Germinal center (tissue), 1 donor: ENCODE measurements at regions not wholly inside any gene's neighbourhood (a gene's known extent, or its start where the extent isn't known, plus 50 kb on each side); places are given as distances from the start of the nearest gene placed in this dataset.

Experiments used
- DNase-seq: peaks from one replicate; pipeline ENCODE4 v3.0.0; 2012; ENCODE audit warnings: mixed read lengths, low spot score

- no peak for DNase-seq
Measured at GRCh38 chr12:43294916-43295315, 257.1 kb downstream of the ADAMTS20 start.

DNA sequence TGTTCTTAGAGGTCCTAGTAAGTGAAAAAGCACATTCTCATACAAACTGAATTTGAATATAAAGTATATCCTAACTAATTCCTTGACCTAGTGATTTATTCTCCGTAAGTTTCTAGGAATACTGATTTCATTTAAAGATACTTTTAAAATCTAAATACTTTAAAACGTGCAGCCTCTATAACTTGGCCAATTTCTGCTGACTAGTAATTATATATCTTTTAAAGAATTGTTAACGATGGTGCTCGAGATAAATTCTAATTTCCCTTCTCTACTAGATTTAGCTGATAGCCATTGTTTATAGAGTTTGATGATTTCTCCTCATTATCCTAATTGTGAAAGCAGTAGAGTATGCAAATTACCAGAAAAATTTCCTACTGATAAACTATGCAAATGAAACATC is 257.9 kb downstream of the ADAMTS20 start:
- no peak for DNase-seq

GRCh38 chr12:43293396-43293795 is 258.6 kb downstream of the ADAMTS20 start:
- no peak for DNase-seq

- no peak for DNase-seq
Measured at GRCh38 chr12:43292699-43293098, 259.3 kb downstream of the ADAMTS20 start.

GRCh38 chr12:43291516-43291915 is 260.5 kb downstream of the ADAMTS20 start:
- no peak for DNase-seq

DNA sequence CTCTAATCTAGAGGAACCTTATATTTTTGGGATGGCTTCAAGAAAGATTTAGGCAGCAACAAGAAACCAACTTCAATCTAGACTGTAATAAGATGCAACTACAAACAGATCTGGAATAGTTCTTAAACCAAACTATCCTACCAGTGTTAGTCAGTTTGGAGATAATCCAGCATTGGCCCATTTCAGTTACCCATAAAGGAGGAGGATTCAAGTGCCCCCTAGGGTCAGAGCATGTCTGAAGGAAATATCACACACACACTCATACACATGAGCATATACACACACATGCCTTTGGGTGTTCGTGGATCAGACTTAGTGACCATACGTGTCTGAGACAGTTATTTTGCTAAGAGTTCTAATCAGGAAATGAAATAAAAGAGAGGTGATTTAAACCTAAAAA is 261.2 kb downstream of the ADAMTS20 start:
- DNase-seq = no peak

DNA sequence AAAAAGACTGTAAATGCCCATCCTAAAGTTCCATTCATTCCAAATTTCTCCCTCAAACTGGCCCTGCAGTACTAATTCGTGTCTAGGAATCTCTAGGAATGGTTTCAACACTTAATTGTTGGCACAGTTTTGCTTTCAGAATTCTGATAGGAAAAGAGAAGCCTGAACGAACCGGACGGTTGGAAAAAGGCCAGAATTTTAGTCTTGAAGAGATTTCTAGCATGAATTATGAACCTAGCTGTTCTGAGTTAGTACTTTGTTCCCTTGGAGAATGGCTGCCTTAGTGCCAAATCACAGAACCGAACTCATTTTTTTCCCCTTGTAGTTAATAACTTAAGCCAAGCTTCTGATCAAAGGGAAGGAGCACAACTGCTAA is 262.6 kb downstream of the ADAMTS20 start:
- no peak for DNase-seq

- DNase-seq = no peak
Measured at GRCh38 chr12:43288671-43289425, 263.2 kb downstream of the ADAMTS20 start.

- no peak for DNase-seq
Measured at GRCh38 chr12:43287706-43288383, 264.2 kb downstream of the ADAMTS20 start.

- DNase-seq = no peak
Measured at GRCh38 chr12:43286986-43287385, 265.0 kb downstream of the ADAMTS20 start.

DNA sequence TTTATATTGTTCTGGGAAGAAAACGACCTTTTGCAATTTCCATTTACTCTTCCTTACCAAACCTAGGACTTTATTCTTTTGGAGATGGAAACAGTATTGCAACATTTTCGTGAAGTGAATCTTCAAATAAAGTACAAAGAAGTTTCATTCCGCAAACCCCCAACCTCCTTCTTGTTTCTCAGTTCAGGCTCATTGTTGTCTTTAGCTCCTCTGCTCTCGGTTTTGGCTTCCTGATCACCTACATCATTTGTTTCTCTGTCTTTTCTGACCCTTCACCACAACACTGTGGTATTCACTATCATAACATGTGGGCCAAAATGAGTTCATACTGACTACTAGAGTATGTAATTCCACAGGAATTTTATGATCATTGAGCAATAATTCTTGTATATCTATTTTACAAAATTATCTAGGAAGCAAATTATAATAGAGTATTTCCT is 266.8 kb downstream of the ADAMTS20 start:
- no peak for DNase-seq

- no peak for DNase-seq
Measured at GRCh38 chr12:43284486-43285158, 267.4 kb downstream of the ADAMTS20 start.

- DNase-seq = no peak
Measured at GRCh38 chr12:43283206-43283605, 268.8 kb downstream of the ADAMTS20 start.

DNA sequence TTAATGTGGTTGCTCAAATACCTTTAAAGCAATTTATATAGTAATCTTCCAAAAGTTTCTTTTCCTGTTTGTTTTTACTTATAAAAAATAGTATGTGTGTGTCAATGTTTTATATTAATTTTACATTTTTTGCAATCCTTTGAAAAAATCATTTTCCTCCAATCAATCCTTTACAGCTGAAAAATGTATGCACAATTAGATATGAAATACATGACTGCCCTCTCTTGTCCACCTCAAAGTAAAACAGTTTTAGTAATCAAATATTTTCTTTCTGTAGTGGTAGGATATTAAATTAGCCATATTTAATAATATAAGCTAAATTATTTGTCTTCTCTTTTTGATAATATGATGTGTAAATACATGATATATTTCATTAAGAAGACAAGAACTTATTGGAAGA is 269.9 kb downstream of the ADAMTS20 start:
- DNase-seq = no peak

DNA sequence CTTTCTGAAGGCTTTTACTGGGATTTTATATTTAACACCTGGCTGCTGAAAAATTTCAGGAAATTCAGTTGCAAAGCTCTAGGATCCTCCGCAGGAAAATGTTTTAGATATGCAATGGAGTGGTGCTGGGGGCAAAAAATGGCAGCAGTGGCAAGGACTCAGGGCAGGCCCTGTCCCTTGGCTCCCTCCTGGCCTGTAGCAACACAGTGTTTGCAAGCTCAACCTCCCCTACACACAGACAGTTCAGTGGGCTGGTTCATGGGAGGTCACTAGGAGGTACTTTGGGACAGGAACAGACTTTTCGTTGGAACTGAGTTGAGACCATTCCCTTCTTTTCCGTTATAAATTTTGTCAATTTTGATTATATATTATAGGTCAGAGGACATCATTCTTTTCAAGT is 270.4 kb downstream of the ADAMTS20 start:
- no peak for DNase-seq

GRCh38 chr12:43278541-43278832 is 273.5 kb downstream of the ADAMTS20 start:
- no peak for DNase-seq

DNA sequence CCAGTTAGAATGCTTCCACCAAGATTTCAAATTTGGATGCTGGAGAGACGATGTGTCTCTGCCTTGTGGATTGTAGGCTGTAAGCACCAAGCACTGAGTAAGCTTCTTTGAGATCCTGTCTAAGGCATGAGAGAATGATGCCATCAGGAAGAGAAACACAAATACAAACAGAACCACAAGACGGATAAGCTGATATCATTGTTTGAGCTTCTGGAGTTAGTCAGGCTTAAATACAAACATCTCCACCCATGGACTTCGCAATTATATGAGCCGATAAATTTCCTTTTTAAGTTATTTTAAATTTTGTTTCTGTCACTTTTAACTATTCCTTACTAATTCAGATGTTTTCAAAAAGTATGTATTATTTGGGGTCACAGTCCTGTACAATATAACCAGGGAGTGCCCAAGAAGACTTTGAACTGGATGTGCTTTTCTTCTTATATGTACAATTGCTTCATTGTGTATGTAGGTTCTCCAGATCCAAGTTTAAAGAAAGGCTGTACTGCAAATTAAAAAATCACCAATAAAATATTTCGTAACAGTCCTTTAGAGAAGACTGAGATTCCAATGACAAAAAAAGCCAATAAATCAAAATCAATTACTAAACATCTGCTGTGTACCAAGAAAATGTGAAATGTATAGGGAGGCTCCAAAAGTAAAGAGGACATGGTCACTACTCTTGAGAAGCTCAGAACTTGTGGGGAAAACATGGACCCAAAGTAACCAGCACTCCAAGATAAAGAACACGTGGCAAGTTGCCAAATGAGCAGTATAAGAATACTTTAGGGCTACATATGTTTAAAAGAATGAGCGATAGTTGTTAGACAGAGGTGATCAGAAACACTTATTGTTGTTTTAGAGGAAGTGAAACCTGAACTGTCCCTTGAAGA is 274.1 kb downstream of the ADAMTS20 start:
- no peak for DNase-seq

GRCh38 chr12:43273467-43273866 is 278.5 kb downstream of the ADAMTS20 start:
- no peak for DNase-seq

DNA sequence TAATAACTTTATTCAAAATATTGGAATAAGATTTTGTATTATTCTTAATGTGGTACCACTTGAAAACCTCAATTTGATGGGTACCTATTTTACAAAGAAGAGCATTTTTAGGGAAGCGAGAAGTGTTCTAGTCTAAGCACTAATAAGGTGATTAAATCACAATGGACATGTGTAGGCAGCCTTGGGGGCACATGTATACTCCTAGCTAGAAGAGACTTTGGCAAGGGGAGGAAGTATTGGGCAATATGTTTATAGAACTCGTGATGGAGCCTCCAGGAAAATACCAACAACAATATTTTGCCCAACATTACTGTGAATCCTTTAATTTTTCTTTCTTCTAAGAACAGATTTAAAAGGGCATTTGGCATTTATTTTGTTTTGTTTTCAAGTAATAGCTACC is 280.3 kb downstream of the ADAMTS20 start:
- no peak for DNase-seq

DNA sequence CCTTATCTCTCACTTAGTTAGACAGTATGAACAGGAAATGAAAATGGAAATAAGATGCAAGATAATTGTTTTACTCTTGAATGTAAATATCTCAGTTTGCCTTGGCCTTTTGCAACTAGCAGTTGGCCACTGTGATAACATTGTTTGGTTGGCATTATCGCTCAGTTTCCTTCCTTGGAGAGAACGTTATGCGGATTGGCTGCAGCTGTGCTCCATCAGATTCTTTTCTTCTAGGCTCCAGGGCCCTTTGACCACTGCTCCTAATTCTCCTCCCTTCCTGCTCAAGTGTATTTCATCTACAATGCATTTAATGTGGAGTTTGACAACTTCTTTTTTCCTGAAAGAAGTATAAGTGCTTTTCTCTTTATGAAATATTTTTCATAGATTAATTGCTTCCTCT is 284.2 kb downstream of the ADAMTS20 start:
- no peak for DNase-seq

DNA sequence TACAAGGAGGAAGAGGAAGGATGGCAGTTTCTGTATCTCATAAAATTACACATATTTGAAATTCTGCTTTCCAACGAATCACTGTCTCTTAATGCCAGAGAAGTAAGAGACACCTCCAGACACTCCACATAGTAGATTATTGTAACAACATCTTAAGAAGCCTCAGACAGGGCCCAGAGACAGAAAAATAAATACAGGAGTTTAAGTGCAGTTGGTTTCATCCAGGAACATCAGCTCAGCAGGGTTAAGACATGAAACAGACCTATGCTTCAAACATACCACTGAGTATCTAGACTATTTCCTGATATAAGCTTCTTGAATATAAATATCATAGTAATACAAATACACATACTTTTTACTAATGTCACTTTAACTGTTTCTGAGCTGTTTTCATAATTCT is 290.3 kb downstream of the ADAMTS20 start:
- no peak for DNase-seq

DNA sequence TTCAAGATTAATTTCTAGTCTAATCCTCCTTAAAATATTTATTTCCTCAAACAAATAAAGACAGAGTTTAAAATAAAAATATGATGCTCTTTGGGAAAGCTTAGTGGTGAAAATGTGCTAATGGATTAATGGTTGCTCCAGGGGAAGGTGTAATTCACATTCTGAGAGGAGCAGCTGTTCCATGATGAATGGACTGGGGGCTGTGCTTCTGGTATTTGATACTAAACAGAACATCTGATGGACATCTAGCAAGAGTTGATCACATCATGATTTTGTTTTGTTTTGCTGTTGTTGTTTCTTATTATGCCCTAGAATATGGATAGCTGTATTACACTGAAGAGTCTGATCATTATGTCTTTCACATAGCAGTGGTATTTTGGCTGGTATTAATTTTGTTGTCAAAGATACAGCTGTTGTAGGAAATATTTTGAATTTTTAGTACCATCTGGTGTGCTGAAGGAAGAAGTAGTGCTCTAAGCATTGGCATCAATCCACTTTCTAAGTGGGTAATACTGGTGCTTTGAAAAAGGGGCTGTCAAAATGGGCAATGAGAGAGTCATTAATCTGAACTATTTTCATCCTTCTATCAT is 296.4 kb downstream of the ADAMTS20 start:
- no peak for DNase-seq
